HG03135 (cell line): ENCODE measurements at regions not wholly inside any gene's neighbourhood (a gene's known extent, or its start where the extent isn't known, plus 50 kb on each side); places are given as distances from the start of the nearest gene placed in this dataset.
"Not testable (repeated sequence)": the region's sequence is repeated elsewhere in the genome, so short reads cannot be mapped to it uniquely, and the experiment has no call there.

Experiments
- ATAC-seq: cut with Tn5 transposase; IDR thresholded peaks from one replicate; pipeline ENCODE4 v1.9.1; 2021; ENCODE audit warnings: mild to moderate bottlenecking, moderate library complexity; ENCODE audit not compliant: unreplicated experiment

- not testable (repeated sequence) for ATAC-seq
Observed at GRCh38 chr3:6066868-6067578, 793.9 kb upstream of the GRM7 start.

- ATAC-seq = no peak
Observed at GRCh38 chr3:6074952-6075351, 786.0 kb upstream of the GRM7 start.

- ATAC-seq = no peak
Observed at GRCh38 chr3:6078436-6078835, 782.5 kb upstream of the GRM7 start.

GRCh38 chr3:6079011-6079410, 781.9 kb upstream of the GRM7 start:
- no peak for ATAC-seq

- no peak for ATAC-seq
Observed at GRCh38 chr3:6079561-6080179, 781.2 kb upstream of the GRM7 start.

- ATAC-seq = no peak
Observed at GRCh38 chr3:6088433-6088832, 772.5 kb upstream of the GRM7 start.

GRCh38 chr3:6089780-6090179, 771.1 kb upstream of the GRM7 start:
- ATAC-seq = no peak

GRCh38 chr3:6091262-6091661, 769.7 kb upstream of the GRM7 start:
- no peak for ATAC-seq

- ATAC-seq = no peak
Observed at GRCh38 chr3:6095006-6095405, 765.9 kb upstream of the GRM7 start.

- ATAC-seq = no peak
Observed at GRCh38 chr3:6097021-6097420, 763.9 kb upstream of the GRM7 start.

GRCh38 chr3:6097556-6097955, 763.4 kb upstream of the GRM7 start:
- ATAC-seq = no peak

- ATAC-seq = no peak
Observed at GRCh38 chr3:6098516-6099157, 762.3 kb upstream of the GRM7 start.

- ATAC-seq = no peak
Observed at GRCh38 chr3:6099458-6100075, 761.3 kb upstream of the GRM7 start.

- no peak for ATAC-seq
Observed at GRCh38 chr3:6105187-6105586, 755.7 kb upstream of the GRM7 start.

GRCh38 chr3:6108957-6109356, 752.0 kb upstream of the GRM7 start:
- ATAC-seq = no peak

- no peak for ATAC-seq
Observed at GRCh38 chr3:6110451-6110850, 750.5 kb upstream of the GRM7 start.

- no peak for ATAC-seq
Observed at GRCh38 chr3:6112546-6112945, 748.4 kb upstream of the GRM7 start.

GRCh38 chr3:6113338-6113737, 747.6 kb upstream of the GRM7 start:
- no peak for ATAC-seq

GRCh38 chr3:6119367-6119766, 741.5 kb upstream of the GRM7 start:
- ATAC-seq = no peak

GRCh38 chr3:6120786-6121185, 740.1 kb upstream of the GRM7 start:
- ATAC-seq = no peak

- ATAC-seq = no peak
Observed at GRCh38 chr3:6124875-6125274, 736.0 kb upstream of the GRM7 start.

GRCh38 chr3:6125520-6125919, 735.4 kb upstream of the GRM7 start:
- no peak for ATAC-seq
